Activated CD8-positive, alpha-beta memory T cell treated with anti-CD3 and anti-CD28 coated beads for 36 hours (primary cell): ENCODE measurements at regions not wholly inside any gene's neighbourhood (a gene's known extent, or its start where the extent isn't known, plus 50 kb on each side); places are given as distances from the start of the nearest gene placed in this dataset.
"Not testable (repeated sequence)": the region's sequence is repeated elsewhere in the genome, so short reads cannot be mapped to it uniquely, and the experiment has no call there.

ENCODE experiments used
- CTCF ChIA-PET: fragments of 350-600 bp; sonication (Branson Sonifier 250); formaldehyde crosslinking; loops from one replicate; lab custom pipeline; 2021; ENCODE audit warnings: antibody characterized with exemption; lab: Charles Lee
- POLR2A ChIA-PET: fragments of 350-600 bp; sonication (Branson Sonifier 250); formaldehyde crosslinking; loops from one replicate; lab custom pipeline; 2021; ENCODE audit warnings: antibody characterized with exemption; lab: Charles Lee

DNA sequence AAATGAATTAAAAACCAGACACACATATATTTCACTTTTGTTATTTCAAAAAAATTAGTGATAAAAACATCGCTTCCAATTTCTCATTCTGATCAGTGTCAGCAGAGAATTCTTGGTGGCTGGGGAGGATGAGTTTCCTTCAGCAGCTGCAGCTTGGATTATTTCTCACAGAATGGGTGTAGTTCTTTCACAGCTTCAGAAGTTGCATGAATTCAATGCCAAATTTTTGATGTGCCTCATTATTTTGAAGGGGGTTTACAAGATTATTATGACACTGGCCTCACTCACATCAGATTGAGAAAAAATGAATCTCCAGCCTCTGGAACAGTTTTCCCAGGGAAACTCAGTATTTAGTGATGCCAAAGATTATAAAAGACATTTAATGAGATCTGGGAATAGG is 184.9 kb upstream of the WDFY3 start:
- ChIA-PET CTCF (no interaction called here), POLR2A (no interaction called here)

DNA sequence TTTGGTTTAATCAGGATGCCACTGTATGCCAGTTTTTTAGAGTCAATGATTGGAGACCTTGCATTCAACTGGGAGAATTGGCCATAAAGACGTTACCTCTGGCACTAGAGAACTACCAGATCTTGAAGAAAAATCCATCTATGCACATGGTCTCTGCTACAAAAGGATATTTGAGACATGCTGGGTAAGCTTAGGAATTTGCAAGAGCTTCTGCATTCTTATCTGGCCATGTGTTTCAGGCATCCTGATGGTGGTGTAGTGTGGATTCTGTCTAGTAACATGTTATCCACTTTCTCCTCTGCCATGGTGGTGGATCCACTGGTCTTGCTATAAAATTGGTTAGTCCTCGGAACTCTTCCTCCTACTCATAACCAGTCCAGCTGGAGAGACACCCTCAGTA is 185.3 kb upstream of the WDFY3 start:
- POLR2A ChIA-PET: no interaction called here
- CTCF ChIA-PET: no interaction called here

DNA sequence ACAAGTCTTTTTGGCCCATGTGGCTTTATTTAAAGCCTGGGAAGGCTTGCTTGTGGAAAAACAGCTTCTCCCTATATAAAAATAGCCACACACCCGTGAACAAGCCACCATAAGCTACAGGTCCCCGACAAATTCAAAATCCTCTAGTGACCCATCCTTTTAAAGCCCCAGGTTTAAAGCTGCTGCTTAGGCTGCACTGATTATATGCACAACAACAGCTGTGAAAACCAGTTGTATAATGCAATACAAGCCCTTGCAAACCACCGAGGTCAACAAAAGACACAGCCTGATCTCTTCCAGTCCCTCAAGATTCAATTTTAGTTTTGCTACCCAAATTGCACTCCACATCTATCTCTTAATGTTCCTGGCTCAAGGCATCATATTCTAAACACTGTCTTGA is 186.0 kb upstream of the WDFY3 start:
- CTCF ChIA-PET: no interaction called here
- POLR2A ChIA-PET: no interaction called here

DNA sequence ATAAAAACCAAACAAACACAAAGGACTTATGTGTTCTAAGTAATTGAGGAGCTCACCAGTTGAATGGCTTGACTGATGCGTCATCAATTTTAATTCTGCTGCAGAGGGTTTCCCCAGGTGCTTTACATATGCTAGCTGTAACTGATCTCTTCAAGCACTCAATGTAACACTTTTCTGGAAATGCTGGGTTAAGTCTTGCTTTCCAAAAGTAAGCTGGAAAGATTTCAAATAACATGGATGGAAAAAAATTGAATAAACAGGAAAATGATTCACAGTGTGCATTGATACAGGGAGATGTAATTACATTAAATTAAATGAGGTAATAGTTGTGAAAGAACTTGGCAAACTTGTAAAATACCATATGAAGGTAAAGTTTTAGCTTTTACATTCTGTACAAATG is 186.7 kb upstream of the WDFY3 start:
- CTCF ChIA-PET: no interaction called here
- POLR2A ChIA-PET: no interaction called here

DNA sequence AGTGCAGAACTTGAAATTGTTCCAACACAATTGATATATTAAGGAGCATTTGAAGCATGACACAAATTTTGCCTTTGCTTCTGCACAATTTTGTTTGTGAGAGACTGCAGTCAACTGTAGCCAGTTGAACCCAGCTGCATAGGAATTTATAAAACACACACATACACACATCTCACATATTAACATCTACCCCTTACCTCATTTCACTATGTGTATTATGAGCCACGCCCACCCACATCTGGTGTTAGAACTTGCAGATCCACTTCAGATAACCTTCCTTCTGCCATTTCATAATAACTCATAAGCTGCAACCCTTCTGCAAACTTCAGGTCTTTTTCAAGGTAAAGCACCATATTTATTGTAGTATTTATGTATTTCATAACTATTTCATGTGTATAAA is 188.1 kb upstream of the WDFY3 start:
- POLR2A ChIA-PET: no interaction called here
- CTCF ChIA-PET: no interaction called here

DNA sequence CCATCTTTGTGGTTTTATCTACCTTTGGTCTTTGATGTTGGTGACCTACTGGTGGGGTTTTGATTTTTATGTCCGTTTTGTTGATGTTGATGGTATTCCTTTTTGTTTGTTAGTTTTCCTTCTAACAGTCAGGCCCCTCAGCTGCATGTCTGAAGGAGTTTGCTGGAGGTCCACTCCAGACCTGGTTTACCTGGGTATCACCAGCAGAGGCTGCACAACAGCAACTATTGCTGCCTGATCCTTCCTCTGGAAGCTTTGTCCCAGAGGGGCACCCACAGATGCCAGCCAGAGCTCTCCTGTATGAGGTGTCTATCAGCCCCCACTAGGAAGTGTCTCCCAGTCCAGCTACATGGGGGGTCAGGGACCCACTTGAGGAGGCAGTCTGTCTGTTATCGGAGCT is 199.3 kb upstream of the WDFY3 start:
- POLR2A ChIA-PET: no interaction called here
- CTCF ChIA-PET: no interaction called here

DNA sequence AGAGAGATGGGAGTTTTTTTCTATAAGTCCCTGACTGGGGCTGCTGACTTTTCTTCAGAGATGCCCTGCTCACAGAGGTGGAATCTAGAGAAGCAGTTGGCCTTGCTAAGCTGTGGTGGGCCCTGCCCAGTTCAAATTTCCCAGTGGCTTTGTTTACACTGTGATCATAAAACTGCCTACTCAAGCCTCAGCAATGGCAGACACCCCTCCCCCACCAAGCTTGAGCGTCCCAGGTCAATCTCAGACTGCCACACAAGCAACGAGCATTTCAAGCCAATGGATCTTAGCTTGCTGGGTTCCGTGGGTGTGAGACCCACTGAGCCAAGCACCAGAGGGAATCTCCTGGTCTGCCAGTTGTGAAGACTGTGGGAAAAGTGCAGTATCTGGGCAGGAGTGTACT is 199.8 kb upstream of the WDFY3 start:
- POLR2A ChIA-PET: no interaction called here
- CTCF ChIA-PET: no interaction called here

DNA sequence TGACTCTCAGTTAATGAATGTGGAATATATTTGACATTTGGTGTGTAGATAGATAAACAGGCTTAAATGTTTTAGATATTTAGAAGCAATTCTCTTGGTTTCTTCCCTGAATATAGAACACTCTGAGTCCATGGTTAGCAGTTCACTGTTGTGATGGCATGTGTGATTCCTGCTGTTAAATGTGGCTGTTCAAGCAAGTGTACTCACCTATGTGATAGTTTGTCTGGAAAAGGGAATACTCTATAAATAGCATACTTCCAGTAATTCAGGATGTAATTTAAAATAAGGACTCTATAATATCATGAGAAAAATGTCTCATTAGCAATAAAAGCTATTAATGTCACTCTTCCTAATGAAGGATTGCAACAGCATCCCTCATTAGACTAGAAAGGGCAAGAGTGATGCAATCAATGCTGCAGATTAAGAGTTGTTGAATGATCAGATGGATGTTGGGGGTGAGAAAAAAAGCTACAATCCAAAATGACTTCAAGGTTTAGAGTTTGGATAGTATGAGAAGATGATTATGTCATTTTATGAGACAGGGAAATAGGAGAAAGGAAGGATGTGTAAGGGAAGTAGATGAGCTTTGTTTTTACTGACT is 201.8 kb upstream of the WDFY3 start:
- CTCF ChIA-PET: no interaction called here
- POLR2A ChIA-PET: no interaction called here

DNA sequence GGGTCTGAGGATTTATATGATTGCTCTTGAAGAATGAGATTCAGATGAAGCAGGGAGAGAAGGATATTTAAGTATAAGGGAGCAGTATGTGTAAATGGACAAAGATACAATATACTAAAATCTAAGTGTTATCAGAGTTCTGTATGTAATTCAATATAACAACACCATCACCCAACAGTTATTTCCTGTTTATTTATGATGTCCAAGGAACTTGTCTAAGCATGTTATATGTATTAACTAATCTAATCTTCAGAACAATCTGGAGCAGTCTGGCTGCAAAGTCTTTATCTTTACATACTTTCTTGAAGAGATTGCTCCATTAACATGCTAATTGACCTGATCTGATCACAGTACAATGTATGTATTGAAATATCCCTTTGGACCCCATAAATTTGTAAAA is 203.8 kb upstream of the WDFY3 start:
- ChIA-PET POLR2A (no interaction called here), CTCF (no interaction called here)

DNA sequence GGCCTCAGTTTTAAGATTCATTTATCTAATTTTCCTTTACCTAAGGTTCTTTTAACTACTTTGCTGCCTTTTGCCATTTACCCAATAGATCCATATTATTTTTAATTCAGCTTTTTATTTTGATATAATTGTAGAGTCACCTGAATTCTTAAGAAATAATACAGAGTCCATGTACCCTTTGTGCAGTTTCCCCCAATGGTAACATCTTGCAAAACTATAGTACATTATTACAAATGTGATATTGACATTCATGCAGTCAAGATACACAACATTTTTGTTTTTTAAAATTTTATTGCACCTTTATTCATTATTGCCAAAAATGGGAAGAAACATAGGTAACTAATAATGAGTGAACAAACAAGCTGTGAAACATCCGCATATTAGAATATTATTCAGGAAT is 208.7 kb upstream of the WDFY3 start:
- CTCF ChIA-PET: no interaction called here
- POLR2A ChIA-PET: no interaction called here

DNA sequence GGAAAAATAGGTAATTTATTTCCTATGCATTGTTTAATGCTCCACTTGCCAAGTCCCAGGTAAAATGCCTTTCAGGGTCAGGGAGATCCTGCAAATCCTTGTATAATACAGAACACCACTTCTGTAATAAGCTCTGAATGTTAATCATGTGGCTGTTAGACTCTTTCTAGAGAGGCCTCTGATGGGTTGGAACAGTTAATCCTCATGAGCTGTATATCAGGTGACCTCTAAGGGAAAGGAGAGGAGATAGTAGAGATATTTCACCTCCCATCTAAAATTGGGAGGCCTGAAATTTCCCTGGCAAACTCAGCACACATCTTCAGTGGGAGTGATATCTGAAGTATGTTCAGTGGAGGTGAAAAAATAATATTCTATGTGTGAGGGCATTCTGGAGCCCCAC is 210.6 kb upstream of the WDFY3 start:
- POLR2A ChIA-PET: no interaction called here
- CTCF ChIA-PET: no interaction called here

DNA sequence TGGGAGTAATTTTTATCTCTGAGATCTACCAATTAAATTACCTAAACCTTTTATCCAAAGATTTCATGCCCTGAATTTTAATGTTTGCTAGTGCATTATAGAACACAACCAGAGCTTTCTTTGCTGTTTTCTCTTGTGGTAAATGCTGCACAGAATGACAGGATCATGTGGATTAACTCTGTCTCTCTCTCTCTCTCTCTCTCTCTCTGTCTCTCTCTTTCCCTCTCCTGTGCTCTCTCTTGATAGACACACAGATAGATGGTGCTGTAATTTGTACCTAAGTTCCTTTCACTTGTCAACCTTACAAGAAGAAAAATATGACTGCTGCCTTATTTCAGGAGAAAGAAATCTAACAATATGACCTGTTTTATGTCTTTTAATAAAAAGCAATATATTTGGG is 211.2 kb upstream of the WDFY3 start:
- ChIA-PET CTCF (no interaction called here), POLR2A (no interaction called here)

DNA sequence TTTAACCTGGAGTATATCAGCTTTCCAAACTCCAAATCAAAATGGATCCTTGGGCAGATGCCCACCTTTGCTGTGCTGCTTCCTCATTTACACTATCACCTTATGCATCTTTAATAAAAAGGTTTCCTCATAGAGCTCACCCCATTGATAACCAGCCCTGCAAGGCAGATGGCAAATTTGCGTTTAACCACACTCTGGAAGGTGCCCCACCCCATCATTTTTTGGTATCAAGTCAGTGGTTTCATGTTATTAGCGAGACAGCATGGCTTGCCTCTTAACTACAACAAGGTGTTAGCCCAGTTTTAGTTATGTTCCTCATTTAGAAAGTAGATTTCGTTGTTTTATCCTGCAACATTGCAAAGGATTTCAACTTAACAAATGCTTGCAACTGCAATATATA is 214.0 kb upstream of the WDFY3 start:
- CTCF ChIA-PET: no interaction called here
- POLR2A ChIA-PET: no interaction called here

DNA sequence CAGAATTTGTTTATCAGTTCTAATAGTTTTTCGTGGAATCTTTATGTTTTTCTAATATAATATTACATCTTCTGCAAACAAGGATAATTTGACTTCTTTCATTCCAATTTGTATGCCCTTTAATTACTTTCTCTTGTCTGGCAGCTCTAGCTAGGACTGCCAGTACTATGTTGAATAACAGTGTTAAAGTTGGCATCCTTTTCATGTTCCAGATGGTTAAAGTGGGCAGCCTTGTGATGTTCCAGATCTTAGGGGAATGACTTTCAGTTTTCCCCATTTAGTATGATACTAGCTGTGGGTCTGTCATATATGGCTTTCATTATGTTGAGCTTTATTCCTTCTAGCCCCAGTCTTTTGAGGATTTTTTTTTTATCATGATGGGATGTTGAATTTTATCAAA is 220.6 kb upstream of the WDFY3 start:
- ChIA-PET CTCF (no interaction called here), POLR2A (no interaction called here)

DNA sequence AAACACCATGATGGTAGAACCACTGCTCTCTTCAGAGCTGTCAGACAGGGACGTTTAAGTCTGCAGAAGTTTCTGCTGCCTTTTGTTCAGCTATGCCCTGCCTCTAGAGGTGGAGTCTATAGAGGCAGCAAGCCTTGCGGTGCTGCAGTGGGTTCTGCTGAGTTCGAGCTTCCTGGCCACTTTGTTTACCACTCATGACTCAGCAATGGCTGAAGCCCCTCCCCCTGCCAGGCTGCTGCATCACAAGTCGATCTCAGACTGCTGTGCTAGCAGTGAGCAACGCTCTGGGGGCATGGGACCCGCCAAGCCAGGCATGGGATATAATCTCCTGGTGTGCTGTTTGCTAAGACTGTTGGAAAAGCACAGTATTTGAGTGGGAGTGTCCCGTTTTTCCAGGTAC is 229.5 kb upstream of the WDFY3 start:
- POLR2A ChIA-PET, CTCF ChIA-PET: not testable (repeated sequence)

DNA sequence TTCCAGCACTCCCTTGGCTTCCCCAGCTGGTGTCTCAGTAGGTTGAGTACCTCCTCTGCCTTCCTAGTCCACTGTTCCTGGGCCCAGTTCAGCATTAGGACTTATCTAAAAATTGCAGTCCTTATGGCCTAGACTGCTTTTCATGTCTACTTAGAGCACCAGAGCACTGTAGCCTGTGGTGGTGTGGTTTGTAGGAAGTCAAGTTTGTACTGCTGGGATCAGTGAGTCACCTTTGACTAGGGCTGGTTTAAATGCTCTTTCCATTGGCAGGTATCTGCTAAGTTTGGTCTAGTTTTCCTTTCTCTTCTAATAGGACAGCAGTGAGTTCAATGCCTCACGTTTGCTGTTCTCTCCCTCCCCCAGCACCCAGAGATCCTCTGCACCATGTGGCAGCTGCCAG is 233.6 kb upstream of the WDFY3 start:
- ChIA-PET POLR2A (no interaction called here), CTCF (no interaction called here)

DNA sequence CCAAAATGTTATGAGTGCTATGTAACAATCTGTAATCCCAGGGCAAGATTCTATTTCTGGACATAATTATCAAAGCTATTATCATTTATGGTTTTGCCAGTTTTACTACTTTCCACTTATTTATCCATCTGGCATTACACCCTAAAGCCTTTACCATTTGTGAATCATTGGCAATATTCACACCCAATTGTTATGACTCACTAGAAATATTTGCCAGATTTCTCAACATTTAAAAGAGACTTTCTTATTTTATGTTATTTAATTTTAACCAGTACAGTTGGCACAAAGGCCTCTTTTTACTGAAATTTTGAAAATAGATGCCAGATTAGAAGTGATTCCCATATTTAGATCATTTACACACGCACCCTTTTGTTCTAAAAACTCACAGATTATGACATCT is 242.7 kb upstream of the WDFY3 start:
- CTCF ChIA-PET: interaction anchor here (1.0 kb wide), 1 partner anchor 14 kb away, joined by 3 read pairs; no protein-coding TSS in a partner anchor
- POLR2A ChIA-PET: no interaction called here

DNA sequence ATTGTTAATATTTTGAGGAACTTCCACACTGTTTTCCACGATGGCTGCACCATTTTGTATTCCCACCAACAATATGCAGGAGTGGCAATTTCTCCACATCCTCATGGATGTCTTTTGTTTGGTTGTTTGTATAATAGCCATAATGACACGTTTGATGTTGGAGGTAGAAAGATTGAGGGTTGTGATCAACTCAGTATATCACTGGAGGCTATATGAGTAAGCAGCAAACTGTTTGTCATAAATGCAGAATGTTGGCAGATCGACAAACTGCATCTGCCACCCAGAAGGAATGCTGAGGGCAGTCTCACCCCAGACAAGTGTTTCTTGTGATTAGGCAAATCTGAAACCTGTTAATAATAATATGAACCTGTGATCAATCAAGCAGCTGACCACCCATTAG is 243.9 kb upstream of the WDFY3 start:
- ChIA-PET POLR2A (no interaction called here), CTCF (no interaction called here)

DNA sequence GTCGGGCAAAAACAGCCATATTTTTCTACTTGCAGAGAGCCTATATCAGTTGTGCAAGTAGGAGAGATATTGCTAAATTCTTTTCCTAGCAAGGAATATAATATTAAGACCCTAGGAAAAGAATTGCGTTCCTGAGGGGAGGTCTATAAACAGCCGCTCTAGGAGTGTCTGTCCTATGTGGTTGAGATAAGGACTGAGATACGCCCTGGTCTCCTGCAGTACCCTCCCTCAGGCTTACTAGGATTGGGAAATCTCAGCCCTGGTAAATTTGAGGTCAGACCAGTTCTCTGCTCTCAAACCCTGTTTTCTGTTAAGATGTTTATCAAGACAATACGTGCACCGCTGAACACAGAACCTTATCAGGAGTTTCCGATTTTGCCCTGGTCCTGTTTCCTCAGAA is 250.1 kb upstream of the WDFY3 start:
- POLR2A ChIA-PET, CTCF ChIA-PET: not testable (repeated sequence)

DNA sequence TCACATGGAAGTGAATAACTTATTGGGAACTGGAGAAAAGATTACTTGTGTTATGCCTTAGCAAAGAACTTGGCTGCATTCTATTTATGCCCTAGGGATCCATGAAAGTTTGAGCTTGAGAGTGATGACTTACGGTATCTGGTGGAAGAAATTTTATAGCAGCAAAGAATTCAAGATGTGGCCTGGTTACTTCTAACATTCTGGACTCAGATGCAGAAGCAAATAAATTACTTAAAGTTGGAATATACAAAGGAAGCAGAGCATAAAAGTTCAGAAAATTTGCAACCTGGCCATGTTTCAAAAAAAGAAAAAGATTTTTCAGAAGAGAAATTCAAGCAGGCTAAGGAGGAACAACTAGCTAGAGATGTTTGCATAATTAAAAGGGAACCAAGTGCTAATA is 252.3 kb upstream of the WDFY3 start:
- CTCF ChIA-PET: no interaction called here
- POLR2A ChIA-PET: no interaction called here

DNA sequence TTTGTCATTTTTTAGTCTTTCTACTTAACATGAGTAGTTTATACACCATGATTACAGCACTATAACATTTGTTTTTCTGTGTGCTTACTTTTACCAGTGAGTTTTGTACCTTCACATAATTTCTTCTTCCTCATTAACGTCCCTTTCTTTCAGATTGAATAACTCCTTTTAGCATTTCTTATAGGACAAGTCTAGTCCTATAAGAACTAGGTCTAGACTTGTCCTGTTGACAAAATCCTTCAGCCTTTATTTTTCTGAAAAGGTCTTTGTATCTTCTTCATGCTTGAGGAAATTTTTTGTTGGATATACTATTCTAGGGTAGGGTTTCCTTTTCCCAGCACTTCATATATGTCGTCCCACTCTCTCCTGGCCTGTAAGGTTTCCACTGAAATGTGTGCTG is 253.3 kb upstream of the ARHGAP24 start:
- CTCF ChIA-PET: no interaction called here

DNA sequence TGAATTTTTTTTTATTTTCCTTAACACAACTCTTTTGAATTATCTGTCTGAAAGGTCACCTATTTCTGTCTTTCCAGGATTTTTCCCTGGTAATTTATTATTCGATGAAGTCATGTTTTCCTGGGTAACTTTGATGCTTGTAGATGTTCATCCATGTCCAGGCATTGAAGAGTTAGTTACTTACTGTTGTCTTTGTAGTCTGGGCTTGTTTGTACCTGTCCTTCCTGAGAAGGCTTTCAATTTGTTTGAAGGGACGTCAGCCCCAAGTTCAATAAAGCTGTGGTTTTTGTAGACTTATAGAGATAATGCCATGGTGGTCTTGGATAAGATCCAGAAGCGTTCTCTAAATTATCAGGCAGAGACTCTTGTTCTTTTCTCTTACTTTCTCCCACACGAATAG is 252.4 kb upstream of the ARHGAP24 start:
- ChIA-PET CTCF (no interaction called here), POLR2A (no interaction called here)

More for the DNA sequence above, 253.3 kb upstream of the ARHGAP24 start:
- POLR2A ChIA-PET: no interaction called here
